GM13977 (cell line): ENCODE measurements at regions not wholly inside any gene's neighbourhood (a gene's known extent, or its start where the extent isn't known, plus 50 kb on each side); places are given as distances from the start of the nearest gene placed in this dataset.
A peak's percentile ranks its signal among the peaks of the same experiment; 100 is the strongest.

Experiments
- DNase-seq: peaks from one replicate; pipeline ENCODE4 v3.0.0; 2012; ENCODE audit warnings: low spot score
- CTCF ChIP-seq: IDR thresholded peaks from 2 replicates; pipeline ENCODE4 v1.5.1; 2012; ENCODE audit warnings: mild to moderate bottlenecking, control low read depth; ENCODE audit not compliant: insufficient read depth; ENCODE audit errors: extremely low read depth, missing control alignments
- in situ Hi-C: fragments of 300-500 bp; cut with MboI; formaldehyde crosslinking; loops from one replicate; pipeline ENCODE4 v1.12.0; 2022; ENCODE audit warnings: low sequenced_read_pairs, low pct_unique_long_range_greater_than_20kb, mixed read lengths, inconsistent platforms; ENCODE audit not compliant: unreplicated experiment

- in situ Hi-C loops = no loop called here
- TF ChIP-seq CTCF = no peak
- no peak for DNase-seq
These were observed 118.9 kb upstream of the SFSWAP start for GRCh38 chr12:131591714-131592709.

DNA sequence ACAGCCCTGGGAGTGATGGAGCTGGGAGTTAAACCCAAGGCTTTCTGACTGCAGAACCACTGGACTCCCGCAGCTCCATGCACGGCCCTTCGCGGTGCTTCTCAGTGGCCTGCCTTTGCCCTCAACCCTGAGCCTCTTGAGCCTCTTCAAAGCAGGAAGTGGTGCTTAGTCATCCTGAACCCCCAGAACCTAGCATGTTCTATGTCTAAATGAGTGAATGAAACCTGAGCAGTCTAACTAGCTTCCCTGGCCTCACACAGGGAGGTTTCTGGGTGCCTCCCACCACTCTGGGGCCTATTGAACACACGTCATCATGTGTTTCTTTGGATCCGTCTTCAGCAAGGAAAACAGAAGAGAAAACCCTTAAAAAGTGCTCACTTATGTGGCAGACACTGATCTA lies 117.9 kb upstream of the SFSWAP start:
- DNase-seq = peak; percentile 89

DNA sequence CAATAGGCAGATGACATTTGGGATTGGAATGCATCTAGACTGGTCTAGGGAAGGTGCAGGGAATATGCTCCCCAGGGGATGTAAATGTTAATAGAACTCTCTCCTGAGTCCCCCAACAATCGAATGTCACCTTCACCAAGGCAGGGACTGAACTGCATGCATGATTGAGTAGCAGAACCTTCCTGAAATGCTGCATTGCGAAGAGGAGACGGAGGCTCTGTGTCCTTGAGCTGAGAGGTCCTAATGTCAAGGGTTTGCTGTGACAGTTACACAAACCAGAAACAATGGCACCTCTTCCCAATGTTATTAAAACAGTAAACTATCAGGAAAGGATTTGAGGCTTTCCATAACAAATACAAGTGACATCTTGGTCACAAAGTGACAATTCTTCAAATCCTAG lies 117.5 kb upstream of the SFSWAP start:
- TF ChIP-seq CTCF = no peak
- in situ Hi-C loops = no loop called here
- DNase-seq = no peak

More for the DNA sequence above, 117.9 kb upstream of the SFSWAP start:
- no peak for TF ChIP-seq CTCF
- in situ Hi-C loops = no loop called here

DNA sequence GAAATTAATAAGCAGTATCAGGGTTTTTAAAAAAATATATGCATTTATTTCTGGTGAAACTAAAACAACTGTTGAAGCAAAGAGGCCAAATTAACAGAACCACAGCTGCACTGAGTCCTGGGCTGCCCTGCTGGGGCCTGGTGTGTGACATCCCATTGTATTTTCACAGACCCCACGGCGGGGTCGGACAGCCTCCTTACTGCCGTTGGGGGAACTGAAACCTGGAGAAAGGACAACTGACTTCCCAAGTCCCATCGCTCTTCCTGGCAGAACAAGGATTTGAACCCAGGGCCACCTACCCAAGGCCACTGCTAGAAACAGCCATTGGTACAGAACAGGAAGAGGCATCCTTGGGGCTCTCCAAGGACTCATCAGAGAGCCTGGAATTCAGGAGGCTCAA lies 114.8 kb upstream of the SFSWAP start:
- TF ChIP-seq CTCF = no peak
- in situ Hi-C loops = no loop called here
- no peak for DNase-seq

GRCh38 chr12:131597333-131597732 lies 113.6 kb upstream of the SFSWAP start:
- in situ Hi-C loops = no loop called here
- no peak for DNase-seq
- TF ChIP-seq CTCF = no peak

DNA sequence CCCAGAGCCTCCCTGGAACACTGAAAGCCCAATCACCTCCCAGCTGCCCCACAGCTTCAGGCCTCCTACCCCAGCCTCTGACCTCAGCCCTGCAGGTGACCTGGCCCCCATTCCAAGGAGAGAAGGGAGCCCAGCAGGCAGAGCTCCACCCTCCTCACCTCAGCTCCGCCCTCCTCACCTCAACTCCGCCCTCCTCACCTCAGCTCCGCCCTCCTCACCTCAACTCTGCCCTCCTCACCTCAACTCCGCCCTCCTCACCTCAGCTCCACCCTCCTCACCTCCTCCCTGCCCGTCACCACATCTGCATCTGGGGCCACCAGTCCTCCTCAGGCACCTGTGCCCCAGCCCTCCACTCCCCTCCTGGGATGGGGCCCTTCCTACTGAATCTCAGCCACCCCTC lies 112.2 kb upstream of the SFSWAP start:
- no peak for DNase-seq
- TF ChIP-seq CTCF = no peak
- in situ Hi-C loops = no loop called here
